DMS153 treated with DMSO at 0.1 percent for 48 hours (cell line): ENCODE measurements at regions not wholly inside any gene's neighbourhood (a gene's known extent, or its start where the extent isn't known, plus 50 kb on each side); places are given as distances from the start of the nearest gene placed in this dataset.

ENCODE experiments used
- DNase-seq: peaks from one replicate; lab custom pipeline; 2025; ENCODE audit not compliant: unreplicated experiment; lab: John Stamatoyannopoulos, UW

DNA sequence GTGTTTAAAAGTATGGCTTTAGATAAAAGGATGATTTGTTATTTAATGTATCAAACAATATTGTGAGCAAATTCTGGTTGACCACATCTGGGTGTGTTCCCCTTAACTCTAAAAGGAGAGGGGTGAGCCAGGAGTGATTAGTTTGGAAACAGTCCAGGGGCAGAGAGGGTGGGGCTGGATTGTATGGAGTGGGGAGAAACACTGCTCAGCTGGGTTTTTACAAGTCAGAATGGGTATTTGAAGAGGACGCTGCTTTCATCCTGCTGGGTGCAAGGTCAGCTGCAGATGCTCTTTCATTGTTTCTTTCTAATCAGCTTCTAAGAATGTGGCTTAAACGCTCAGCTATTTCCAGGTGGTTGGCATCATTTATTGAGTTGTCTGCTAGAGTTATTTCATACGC is 82.8 kb upstream of the LIMCH1 start:
- peak; percentile 47 for DNase-seq

DNA sequence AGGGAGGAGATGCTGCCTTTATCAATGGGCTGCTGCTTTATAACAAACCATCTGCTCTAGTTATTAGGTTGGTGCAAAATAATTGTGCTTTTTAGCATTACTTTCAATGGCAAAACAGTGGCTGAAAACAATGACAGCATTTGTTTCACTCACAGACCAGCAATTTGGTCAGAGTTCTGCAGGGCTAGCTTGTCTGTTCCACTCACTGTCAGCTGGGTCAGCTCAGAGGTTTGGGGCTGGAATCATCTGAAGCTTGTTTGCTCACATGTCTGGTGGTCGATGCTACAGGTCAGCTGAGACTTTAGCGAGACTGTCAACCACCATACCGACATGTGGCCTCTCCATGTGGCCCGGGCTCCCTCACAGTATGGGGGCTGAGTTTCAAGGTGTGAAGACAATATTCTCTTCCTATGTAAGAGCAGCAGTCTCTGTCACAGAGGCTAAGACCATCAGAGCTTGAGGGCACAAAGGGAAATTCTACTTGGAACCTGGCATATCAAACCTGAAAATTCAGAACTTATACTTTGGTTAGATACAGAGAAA is 81.3 kb upstream of the LIMCH1 start:
- no peak for DNase-seq

DNA sequence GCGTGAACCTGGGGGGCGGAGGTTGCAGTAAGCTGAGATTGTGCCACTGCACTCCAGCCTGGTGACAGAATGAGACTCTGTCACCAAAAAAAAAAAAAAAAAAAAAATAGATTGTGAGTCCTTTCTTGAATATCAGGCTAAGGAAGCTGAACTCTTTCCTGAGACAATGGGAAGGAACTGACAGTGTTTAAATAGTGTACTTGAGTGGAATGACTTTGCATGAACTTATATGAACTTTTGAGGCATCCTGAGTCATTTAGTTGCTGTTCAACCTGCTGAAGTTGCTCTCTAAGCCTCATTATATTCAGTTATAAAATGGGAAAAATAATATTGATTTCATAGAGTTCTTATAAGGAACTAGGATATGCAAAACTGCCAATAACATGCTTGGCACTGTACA is 79.3 kb upstream of the LIMCH1 start:
- DNase-seq = no peak

DNA sequence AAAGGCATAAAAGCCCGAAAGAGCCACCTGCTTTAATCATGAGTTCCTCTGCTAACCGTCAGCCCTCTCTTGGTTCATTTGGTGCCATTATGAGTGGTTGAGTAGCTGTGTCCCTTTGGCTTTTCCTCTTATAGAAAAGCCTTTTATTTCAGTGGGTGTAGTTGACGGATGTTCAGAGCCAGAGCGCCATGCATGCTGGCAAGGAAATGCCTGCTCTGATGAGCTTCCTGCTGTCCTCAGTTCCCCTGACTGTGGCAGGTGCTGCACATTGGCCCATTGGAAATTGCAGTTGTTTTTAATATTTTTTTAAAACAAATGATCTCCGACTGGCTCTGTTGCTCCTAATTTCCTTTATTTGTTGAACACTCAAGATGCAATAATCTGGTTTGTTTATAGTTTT is 77.3 kb upstream of the LIMCH1 start:
- DNase-seq = no peak

DNA sequence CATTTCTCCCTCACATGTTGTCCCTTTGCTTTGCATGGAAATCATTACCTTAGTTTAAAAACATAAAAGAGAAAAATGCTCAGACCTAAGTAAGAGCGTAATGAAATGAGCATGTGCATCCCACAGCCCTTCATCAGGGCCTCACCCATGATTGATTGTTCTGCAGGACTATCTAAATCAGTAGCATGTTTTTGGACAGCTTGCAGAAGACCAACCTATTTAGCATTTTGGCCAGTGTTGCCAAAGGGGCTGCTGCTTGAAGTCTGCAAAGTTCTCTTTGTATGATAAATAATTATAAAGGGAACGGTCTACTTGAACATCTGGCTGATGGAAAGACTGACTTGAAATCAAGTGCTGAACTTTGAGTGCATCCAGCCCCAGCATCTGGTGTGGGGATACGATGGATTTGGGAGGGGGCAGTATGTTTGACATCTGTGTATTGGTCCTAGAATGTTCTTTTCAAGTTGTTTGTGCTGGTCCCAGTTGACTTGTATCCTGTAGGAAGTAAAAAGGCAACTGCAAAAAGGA is 76.1 kb upstream of the LIMCH1 start:
- no peak for DNase-seq

DNA sequence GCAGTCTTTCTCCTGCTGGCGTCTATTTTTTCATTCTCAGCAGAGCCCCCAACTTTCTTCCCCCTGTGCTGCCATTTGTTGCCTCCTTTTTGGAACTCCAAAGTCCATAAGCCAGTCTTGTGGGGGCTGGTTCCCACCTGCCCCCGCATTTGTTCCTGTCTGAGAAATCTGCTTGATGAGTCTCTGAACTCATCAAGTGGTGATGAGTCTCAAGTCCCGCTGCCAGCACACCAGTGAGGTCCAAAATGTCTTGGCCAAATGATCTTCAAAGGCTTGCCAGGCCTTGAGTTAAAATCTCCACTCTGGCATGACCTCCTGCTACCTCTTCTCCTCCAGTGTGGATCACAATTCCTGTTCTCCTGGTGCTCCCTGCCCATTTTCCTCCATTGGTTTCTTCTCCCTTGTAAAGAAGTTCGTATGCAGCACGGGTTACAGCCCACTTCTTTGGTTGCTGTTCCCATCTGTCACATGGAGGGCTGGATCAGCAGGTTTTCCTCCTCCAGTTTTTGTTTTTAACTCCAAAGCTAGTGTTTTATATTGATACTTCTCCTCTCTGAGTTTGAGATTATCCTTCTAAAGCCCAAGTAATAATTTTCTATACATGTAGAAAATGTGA is 72.7 kb upstream of the LIMCH1 start:
- no peak for DNase-seq

DNA sequence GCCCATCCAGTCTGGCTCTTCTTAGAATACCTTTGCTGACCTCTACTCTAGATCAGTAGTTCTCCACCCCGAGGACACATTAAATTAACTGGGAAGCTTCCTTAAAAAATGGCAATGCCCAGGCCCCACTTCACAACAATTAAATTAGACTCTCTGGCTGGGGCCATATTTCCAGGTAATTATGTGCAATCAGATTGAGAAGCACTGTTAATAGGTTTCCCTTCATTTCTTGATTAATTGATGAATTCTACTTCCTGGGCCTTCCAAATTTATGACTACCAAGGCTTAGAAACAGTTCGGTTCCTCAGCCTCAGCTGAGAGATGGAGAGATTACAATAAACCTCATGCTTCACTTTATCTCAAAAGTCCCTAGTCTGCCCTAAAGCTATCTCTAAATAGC is 71.7 kb upstream of the LIMCH1 start:
- no peak for DNase-seq

DNA sequence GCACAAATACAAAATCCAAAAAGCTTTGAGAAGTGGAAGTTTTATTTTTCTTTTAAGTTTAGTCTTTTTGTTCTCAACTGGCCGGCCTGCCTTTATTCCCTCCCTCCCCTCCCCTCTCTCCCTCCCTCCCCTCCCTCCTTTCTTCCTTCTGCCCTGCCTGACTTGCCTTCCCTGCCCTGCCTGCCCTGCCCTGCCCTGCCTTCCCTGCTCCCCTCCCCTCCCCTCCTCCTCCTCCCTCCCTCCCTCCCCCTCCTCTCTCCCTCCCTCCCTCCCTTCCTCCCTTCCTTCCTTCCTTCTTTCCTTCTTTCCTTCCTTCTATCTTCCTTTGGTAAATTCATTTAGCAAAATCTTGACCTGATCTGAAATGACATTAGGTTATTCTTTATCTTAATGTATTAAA is 69.8 kb upstream of the LIMCH1 start:
- DNase-seq = no peak

DNA sequence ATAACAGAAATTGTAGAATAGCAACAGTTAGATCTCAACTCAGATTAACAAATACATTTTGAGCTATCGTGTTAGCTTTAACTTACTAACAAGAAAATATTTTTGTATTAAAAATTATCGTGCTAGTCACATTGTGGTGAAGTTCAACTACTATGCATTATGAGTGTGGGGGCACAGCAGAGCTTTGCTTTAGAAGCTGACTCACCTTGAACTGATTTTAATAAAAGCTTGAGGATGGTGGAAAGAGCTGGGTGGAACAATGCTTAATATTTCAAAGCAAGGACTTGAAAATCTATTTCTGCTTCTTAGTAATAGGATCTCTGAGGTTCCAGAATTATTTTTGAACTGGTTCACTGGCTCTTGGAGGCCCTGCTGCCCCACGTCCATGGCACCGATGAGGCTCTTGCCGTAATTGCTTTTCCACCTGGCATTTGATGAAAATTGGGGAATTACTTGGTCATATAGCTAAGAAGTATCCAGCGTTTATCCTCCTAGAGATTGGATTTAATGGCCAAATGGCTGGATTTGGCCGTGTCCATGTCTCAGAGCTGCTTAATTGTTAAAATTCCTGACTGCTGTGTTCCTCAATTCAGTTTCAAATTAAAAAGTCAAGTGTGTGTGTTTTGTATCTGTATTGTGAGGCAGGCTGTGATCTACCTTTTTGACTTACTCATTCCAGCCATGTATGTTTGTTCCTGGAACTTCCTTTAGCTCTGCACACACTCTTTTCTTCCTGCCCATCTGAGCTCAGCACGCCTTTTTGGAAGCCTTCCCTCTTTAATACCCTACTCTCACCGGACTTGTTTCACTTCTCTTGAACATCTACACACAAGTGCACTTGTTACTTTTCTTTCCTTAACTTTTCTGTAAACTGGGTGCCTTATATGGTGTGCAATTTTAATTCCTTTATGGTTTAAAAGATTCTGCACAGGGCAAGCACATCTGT is 66.6 kb upstream of the LIMCH1 start:
- DNase-seq = no peak

DNA sequence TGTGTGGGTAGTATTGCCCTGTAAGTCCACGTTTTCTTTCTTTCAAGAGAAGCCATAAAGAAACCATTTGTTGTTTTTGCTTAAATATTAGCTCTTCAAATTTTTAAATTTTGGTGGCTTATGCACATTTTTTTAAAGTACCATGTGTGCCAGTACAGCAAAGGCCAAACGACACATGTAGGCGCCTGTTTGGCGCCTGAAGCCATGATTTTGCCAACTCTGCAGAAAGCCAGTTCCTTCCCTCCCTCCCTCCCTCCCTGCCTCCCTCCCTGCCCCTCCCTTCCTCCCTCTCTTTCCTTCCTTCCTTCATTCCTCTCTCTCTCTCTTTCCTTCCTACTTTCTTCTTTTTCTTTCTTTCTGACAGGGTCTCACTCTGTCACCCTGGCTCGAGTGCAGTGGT is 65.9 kb upstream of the LIMCH1 start:
- no peak for DNase-seq

DNA sequence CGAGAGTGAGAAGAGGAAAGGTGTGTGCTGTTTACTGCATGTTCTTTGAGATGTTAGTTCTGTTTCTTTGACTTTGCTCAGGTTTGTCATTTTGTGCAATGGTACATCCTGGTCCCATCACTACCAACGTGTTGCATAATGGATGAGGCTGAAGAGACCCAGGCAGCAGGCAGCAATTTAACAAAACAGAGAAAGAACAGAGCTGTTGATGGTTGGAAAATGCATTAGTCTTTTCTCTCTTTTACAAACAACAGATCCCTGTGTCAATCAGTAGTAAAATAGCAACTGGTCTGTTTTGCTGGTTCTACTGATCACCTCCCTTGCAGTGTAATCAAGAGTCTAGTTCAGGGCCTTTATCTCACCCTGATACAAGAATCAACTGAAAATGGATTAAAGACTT is 64.8 kb upstream of the LIMCH1 start:
- DNase-seq = no peak

DNA sequence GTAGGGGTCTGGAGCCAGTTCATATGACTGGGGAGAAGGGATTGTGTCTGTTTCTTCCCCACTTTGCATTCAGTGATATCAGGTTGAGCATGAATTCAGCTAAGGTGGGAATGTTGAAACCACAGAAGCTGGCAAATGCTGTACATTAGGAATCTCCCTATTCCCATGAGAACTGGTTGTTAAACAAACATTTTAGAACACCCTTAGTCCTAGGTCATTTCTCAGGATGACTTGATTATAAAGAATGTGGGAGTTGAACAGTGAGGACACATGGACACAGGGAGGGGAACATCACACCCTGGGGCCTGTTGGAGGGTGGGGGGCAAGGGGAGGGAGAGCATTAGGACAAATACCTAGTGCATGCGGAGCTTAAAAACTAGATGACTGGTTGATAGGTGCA is 62.6 kb upstream of the LIMCH1 start:
- no peak for DNase-seq

DNA sequence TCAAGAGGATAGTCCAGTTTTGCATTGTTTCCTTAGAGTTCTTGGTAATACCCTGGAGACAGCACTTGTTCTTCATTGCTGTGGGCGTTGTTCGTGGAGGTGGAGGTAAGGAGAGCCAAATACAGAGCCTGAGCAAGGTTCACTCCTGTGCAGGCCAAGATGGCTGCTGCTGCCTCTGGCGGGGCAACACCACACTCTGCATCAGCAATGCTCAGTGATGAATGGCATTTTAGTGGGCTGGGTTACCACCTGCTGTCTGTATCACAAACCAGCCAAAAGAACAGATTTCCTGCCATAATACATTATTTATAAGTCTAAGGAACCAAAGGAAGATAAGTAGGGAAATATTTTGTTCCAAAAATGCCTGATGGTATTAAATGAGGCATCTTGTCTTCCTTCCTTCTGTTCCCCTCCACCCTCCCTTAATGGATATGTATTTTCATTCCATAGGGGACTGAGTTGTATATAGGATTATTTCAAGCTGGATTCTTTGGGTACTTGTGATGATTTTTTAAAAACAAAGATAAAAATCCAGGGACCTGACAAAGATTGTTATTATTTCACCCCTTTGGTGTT is 61.6 kb upstream of the LIMCH1 start:
- no peak for DNase-seq

DNA sequence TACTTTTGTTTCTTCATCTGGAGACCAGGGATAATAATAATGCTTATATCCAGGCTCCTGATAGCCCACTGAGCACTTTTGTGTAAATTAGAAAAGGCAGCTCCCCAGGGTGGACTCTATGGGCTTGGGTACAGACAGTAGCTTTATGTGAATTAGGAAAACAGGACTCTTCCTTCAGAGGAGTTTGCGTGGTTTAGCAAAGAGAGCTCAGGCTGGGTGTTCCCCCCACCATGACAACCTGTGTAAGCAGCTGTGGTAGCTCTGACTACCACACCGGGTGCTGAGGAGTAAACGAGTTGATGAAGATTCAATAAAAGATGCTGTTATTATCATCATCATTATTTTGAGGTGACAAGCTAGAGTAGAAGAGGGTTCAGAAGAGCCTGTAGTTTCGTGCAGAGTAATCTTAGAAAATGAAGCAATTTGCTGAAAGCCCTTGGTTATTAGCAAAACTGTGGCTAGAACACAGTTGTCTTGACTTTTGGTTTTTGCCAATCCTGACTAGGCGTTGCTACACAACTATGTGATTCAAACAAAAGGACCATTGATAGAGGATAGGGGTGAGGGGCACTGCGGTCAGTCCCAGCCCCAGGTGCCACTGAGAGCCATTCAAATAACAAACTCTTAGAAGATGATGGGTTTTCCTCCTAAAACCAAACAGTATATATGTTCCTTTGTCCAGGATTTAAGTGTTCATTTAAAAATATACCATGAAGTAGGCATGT is 60.6 kb upstream of the LIMCH1 start:
- no peak for DNase-seq

DNA sequence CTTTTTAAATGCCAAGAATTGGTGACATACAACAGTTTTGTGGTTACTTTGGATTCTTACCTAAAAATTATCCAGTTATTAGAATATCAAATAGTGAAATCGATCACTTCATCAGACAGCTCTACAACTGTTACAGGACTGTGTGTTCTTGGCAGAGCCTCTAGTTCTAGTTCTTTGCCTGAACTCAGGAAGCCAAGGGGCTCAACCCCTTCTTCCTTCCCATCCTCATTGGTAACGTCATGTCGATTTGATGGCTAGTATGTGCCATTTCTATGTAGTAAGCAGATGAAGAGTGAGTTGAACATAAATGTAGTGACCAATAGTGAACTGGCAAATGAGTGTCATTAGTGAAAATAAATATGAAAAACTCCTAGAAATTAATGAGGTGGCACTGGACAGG is 59.4 kb upstream of the LIMCH1 start:
- DNase-seq = no peak

DNA sequence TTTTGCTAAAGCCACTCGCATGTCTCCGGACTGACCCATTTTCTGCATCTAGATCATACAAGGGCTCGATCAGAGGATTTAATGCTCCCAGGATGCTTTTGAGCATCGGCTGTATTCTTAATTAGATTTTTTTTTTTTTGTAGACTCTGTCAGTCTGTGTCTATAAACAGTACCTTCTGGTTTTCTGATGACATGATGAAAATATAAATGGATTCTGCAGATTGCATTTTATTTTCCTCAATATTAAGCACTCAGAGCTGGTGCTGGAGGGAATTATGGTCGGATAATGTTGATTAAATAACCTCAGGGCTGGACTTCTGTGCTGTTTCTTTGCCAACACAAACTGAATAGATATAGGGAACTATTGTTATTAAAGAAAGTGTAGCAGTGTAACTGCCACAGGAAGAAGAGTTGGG is 57.1 kb upstream of the LIMCH1 start:
- DNase-seq = no peak

DNA sequence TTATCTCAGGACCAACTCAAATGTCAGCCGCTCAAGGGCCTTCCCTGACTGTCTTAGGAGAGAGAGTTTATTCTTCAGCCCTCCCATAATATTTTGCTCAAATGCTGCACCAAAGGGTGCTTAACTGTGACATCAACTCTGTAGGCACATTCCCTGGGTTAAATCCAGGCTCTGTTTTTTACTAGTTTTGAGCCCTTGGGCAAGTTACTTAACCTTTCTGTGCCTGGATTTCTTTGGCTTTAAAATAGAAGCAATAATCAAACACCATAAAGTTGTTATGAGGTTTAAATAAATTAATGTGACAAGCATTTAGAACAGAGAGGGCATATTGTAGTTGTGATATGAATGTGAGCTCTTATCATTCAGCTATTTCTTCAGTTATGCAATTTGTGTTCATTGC is 54.2 kb upstream of the LIMCH1 start:
- no peak for DNase-seq

DNA sequence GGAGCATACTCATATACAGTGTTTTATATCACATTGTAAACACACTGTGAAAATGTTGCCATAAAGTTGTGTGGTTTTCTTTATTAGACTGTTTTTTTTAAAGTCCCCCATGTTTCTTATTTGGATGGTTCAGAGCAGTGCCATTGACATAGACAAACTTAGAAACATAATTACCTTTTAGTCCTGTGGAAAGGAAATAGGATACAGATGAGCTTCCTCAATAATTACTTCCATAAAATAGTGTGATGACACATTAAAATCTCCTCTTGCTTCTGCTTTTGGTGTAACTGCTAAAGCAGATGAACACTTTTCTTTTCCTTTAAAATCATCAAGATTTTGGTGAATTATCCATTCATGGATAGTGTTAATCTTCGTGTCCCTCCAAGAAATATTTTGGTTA is 52.9 kb upstream of the LIMCH1 start:
- DNase-seq = no peak

DNA sequence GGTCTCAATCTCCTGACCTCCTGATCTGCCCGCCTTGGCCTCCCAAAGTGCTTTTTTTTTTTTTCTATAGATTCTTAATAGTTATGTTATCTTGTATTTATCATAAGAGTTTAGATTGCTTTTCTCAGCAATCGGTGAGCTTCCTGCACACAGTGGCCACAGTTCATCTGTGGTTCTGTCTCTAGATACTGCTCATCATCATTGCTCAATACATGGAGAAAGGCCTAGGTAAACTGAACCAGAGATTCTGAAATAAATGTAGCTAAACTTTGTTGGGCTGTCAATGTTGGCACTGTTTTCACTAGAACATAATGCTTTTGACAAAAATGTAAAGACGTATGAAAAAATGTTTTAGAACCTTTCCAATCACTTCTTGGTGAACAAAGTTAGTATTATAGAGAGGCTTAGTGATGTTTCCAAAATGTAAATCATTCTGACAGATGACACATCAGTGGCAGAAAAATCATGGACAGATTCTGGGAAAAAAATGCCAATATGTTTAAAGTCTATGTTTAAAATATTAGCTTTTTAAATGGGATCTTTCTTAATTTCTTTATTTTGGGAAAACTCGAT is 50.0 kb upstream of the LIMCH1 start:
- no peak for DNase-seq
